ENCODE measurements at regions not wholly inside any gene's neighbourhood (a gene's known extent, or its start where the extent isn't known, plus 50 kb on each side); places are given as distances from the start of the nearest gene placed in this dataset.
"Not testable (repeated sequence)": the region's sequence is repeated elsewhere in the genome, so short reads cannot be mapped to it uniquely, and the experiment has no call there.

DNA sequence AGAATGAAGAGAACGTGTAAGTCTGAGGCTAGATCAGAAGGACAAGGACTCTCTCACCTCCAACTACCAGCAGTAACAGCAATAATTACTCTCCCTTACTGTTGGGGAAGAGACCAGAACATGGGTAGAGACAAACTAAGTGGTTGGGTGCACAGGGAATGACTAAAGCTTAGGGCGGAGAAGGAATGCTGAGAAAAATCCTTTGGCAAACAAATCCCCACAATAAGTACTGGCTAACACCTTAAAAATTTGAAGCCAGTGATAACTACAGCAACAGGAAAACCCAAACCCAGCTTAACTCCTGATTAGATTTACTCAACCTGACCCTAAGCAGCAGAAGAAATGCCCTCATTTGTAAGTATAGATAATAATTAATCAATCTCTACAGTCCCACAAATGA, 759.0 kb downstream of the AACS start:
- no peak for DNase-seq

- DNase-seq, result no peak
Observed at GRCh38 chr12:125835852-125836251, 770.6 kb downstream of the AACS start.

- DNase-seq, result no peak
Observed at GRCh38 chr12:125836647-125837046, 771.4 kb downstream of the AACS start.

DNA sequence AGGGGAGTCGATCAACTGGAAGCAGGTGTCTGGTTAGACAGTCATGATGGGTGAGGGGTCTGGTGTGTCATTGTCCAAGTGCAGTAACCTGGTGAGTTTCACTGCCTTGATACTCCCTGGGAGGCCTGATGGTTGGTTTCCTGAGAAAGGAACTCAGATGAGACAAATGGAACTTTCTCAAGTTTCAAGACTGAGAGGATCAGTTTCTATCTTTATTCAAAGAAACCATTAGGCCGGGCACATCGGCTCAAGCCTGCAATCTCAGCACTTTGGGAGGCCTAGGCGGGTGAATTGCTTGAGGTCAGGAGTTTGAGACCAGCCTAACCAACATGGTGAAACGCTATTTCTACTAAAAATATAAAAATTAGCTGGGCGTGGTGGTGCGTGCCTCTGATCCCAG, 776.1 kb downstream of the AACS start:
- DNase-seq, result no peak

- no peak for DNase-seq
Observed at GRCh38 chr12:125852116-125852515, 786.9 kb downstream of the AACS start.

DNA sequence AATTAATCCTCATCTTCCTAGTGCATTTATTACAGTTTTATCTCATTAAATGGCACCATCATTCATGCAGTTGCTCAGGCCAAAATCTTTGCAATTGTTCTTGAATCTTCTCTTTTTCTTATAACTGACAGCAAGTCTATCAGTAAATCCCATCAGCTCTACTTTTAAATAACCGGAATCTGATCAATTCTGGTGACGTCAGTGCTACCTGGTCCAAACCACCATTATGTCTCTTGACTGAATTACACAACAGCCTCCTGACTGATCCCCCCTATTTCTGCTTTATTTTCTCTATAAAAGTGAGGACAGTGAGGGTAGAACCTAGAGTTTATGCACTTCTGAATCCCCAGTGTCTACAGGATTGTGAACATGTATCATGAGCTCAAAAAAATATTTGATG, 787.4 kb downstream of the AACS start:
- no peak for DNase-seq

- no peak for DNase-seq
Observed at GRCh38 chr12:125853670-125854069, 788.4 kb downstream of the AACS start.

DNA sequence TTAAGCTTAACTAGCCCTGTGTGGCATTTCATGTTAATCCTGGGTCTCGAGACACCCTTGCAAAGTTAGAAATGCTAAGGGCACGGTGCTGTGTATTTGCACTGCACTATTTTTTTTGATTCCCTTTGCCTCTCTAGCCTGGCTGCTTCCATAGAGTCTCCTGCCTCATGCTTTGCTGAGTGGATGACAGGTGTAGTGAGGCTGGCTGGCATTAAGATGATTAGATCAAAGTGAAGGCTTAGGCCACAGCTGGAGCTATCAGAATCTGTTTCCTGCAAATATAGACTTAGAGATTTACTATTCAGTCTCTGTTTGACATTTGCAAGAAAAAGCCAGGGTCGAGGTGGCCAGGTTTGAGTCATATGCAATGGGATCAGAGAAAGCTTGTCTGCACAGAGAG, 791.1 kb downstream of the AACS start:
- no peak for DNase-seq

DNA sequence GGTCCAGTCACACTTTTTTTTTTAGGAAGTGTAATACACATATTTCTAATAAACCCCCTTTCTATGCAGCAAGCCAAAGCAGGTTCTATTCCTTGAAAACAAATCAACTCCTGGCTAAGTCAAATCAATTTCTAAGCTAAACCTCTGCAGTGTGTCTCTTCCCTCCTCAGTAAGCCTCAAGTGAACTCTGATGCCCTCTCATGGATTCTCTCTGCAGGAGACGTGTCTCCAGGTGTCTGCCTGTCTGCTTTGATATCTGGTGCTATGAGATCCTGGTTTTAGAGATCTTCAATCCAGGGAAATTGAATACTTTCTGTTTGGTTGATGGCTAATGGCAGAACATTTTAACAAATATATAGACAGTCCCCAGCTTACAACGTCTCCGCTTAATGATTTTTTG, 791.7 kb downstream of the AACS start:
- DNase-seq, result no peak

GRCh38 chr12:125860672-125861288, 795.5 kb downstream of the AACS start:
- DNase-seq, result no peak

- no peak for DNase-seq
Observed at GRCh38 chr12:125861299-125862281, 796.4 kb downstream of the AACS start.

DNA sequence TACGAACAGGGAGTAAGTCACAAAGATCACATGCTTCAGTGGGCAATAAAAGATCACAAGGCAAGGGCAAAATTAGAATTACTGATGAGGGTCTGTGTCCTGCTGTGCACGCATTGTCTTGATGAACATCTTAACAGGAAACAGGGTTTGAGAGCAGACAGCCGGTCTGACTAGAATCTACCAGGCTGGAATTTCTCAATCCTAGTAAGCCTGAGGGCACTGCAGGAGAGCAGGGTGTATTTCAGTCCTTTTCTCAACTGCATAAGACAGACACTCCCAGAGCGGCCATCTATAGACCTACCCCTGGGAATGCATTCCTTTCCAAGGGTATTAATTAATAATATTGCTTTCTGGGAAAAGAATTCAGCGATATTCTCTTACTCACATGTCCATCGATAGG, 800.0 kb downstream of the AACS start:
- not testable (repeated sequence) for DNase-seq

DNA sequence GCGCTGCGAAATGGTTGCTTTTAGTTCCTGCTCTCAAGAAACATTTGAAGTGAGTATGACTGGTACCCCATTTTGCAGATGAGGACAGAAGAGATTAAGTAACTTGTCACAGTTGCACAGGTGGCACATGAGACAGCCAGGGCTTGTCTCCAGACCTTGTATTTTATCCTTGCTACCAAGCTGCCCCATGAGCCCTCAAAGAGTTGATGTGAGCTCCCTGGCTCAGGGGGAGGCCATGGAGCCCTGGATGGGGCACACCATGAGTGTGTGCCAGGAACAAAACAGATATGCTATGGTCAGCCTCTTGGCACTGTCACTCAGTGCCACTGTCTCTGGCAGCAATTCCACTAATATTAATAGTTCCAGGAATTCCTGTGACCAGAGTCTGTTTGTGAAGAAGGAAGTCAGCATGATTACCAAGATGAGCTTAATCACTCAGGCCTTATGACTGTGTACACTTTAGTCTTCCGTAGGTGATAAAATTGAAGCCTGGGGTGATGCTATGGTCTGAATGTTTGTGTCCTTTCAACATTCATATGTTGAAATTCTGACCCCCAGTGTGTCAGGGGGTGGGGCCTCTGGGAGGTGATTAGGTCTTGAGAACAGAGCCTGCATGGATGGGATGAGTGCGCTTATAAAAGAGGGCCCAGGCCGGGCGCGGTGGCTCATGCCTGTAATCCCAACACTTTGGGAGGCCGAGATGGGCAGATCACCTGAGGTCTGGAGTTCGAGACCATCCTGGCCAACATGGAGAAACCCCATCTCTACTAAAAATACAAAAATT, 806.8 kb downstream of the AACS start:
- no peak for DNase-seq

DNA sequence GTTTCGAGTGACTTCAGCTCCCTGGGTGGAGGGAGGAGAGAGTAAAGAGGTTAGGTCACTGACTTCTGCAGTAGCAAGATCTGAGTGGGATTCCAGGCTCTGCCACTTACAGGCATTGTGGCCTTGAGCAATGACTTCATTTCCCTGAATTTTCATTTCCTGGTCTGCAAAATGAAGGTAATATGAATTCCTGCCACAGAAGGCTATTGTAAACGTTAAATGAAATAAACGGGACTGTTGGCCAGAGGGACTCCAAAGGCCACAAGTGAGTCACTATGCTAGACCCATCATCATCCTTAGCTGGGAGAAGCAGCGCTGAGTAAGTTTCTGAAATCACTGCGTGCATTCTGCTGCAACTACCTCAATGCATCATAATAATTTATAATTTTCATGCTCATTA, 807.8 kb downstream of the AACS start:
- no peak for DNase-seq

- DNase-seq, result no peak
Observed at GRCh38 chr12:125878483-125878882, 813.2 kb downstream of the AACS start.

DNA sequence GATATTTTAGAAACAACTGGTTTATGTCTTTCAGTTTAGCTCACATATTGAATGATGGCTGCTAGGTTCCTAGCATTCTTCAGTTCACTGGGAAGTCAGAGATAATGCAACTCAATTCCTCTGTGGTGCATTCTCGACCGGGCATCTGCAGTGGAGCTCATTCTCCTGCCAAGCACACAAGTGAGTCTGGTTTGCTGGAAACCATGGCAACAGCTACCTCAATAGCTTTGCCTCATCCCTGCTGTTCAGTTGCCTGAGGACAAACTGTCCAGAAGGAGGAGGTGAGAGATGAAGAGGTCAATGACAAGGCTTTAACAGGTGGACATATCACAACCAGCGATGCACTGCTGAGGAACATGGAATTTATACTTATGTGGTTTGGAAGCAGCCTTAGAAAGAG, 816.9 kb downstream of the AACS start:
- no peak for DNase-seq

DNA sequence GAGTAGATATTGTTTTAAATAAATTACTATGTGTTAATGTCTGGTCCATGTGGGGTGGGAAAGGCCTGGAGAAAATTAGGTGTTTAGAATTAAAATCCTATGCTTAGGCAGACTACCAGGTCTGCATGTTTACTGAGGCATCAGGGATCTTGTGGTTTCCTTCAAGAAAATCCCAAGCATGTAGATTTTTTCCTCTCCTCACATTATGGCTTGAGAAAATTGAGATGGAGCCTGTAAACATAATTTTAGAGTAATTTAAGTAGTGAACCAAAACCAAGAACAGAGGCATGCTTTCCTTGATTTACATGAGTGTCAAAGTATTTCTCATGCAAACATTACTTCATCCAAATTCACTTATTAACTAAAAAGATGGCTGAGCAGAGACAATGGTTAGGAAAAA, 823.7 kb downstream of the AACS start:
- DNase-seq, result no peak

DNA sequence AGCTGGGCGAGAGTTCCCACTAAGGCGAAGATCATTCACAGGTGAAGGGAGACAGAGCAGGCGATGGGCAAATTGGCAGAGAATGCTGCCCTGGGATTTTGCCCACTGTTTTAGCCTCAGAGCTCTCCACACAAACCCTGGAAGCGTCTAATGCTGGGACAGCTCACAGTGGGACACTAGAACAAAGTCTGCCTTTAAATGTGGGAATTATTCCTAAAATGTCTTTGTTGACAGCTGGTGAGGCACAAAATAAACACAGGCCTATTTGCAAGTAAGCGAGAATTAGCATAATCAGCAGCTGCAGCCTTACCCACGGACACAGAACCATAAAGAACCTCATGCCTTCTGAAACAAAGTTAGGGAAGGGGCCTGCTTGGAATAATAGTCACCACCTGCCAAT, 824.5 kb downstream of the AACS start:
- no peak for DNase-seq

DNA sequence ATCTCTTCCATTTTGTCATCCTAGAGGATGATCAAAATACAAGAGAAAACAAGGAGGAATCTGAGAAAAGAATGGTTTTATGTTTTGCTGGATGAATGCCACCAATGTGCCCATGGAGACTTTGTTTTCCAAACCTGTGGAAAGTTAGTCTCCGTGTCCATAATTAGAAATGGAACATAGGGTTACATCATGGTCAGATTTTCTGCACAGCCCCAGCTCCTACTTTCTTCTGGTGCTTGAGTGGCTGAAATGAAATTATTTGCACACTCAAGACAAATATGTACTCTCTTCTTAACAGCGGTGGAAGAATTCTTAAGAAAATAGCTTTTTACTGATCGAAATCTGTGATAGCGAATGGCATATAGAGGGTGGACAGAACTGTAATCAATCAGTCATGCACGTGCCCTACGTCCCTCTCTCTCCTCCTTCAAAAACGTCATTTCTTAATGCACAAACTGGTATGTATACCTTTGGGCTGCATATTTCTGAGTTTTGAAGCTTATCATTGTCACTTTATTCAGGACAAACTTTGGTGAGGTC, 825.2 kb downstream of the AACS start:
- DNase-seq, result no peak

GRCh38 chr12:125890971-125891370, 825.7 kb downstream of the AACS start:
- DNase-seq, result no peak

- no peak for DNase-seq
Observed at GRCh38 chr12:125892276-125892675, 827.0 kb downstream of the AACS start.

DNA sequence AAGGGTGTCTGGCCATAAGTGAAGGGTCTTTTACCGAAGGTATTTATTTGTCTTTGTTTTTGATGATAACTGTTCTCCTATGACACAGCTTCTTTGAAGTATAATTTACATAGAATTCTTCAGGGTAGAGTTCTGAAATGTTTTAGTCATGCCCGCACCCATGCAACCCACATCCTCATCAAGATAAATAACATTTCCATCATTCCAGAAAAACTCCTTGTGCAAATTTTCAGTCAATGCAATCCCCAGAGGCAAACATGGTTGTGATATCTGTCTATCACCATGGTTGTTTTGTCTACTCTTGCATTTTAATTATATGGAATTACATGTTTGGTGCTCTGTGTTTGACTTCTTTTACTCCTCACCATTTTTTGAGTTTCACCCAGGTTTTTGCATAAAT, 837.8 kb downstream of the AACS start:
- no peak for DNase-seq

GRCh38 chr12:125907351-125907750, 842.1 kb downstream of the AACS start:
- DNase-seq, result no peak

Data from Kasumi-1 (cell line).